HepG2 (cell line): ENCODE measurements at regions not wholly inside any gene's neighbourhood (a gene's known extent, or its start where the extent isn't known, plus 50 kb on each side); places are given as distances from the start of the nearest gene placed in this dataset.

Experiments
- CEBPG ChIP-seq: IDR thresholded peaks from 2 replicates; pipeline ENCODE4 v1.6.1; 2016
- CHD2 ChIP-seq: IDR thresholded peaks from 2 replicates; pipeline ENCODE4 v1.6.1; 2011; ENCODE audit warnings: low read depth, low read length, improper control_type of control experiment
- HNF4G ChIP-seq, 2 experiments: sonication (generic) in 1 of 2; formaldehyde crosslinking in 1 of 2; IDR thresholded peaks; 2 replicates each; pipeline versions ENCODE4 v1.4.0 to v1.6.1; 2011 to 2020; ENCODE audit warnings: borderline replicate concordance in 2 of 2, low read depth in 2 of 2, mild to moderate bottlenecking in 2 of 2, low read length in 1 of 2, missing genetic modification reagents in 1 of 2, moderate library complexity in 1 of 2
- IKZF1 ChIP-seq: fragments of 450-650 bp; IDR thresholded peaks from 2 replicates; pipeline ENCODE4 v1.7.1; 2016
- MTF1 ChIP-seq: sonication (generic); formaldehyde crosslinking; IDR thresholded peaks from 2 replicates; pipeline ENCODE4 v1.5.0; 2020; ENCODE audit warnings: missing genetic modification reagents
- PAF1 ChIP-seq: IDR thresholded peaks from 2 replicates; pipeline ENCODE4 v1.6.1; 2016; ENCODE audit warnings: missing genetic modification reagents, missing compliant biosample characterization
- PAX8 ChIP-seq: sonication (generic); formaldehyde crosslinking; IDR thresholded peaks from 2 replicates; pipeline ENCODE4 v1.8.0; 2022; ENCODE audit warnings: mild to moderate bottlenecking, missing genetic modification reagents, borderline replicate concordance
- SALL1 ChIP-seq: sonication (generic); formaldehyde crosslinking; IDR thresholded peaks from 2 replicates; pipeline ENCODE4 v1.8.0; 2022; ENCODE audit warnings: mild to moderate bottlenecking, missing genetic modification reagents
- SNAPC4 ChIP-seq: sonication (generic); formaldehyde crosslinking; IDR thresholded peaks from 2 replicates; pipeline ENCODE4 v1.4.0; 2020; ENCODE audit warnings: mild to moderate bottlenecking, missing genetic modification reagents
- STAG1 ChIP-seq: sonication (generic); formaldehyde crosslinking; IDR thresholded peaks from 2 replicates; pipeline ENCODE4 v1.4.0; 2020; ENCODE audit warnings: missing genetic modification reagents
- TFAP4 ChIP-seq: sonication (generic); IDR thresholded peaks from 2 replicates; pipeline ENCODE4 v1.6.1; 2016; ENCODE audit warnings: low read depth, borderline replicate concordance
- U2AF1 ChIP-seq: fragments of 200-400 bp; formaldehyde crosslinking; optimal IDR thresholded peaks from 2 replicates; pipeline ENCODE3; 2017; ENCODE audit warnings: mild to moderate bottlenecking, low read depth, low read length
- ZBTB37 ChIP-seq: sonication (generic); formaldehyde crosslinking; IDR thresholded peaks from 2 replicates; pipeline ENCODE4 v1.4.0; 2020; ENCODE audit warnings: mild to moderate bottlenecking, missing genetic modification reagents
- ZC3H13 ChIP-seq: sonication (generic); formaldehyde crosslinking; IDR thresholded peaks from 2 replicates; pipeline ENCODE4 v1.8.1; 2023; ENCODE audit warnings: mild to moderate bottlenecking, missing genetic modification reagents, moderate library complexity
- ZFY ChIP-seq: sonication (generic); formaldehyde crosslinking; IDR thresholded peaks from 2 replicates; pipeline ENCODE4 v1.4.0; 2020; ENCODE audit warnings: missing genetic modification reagents
- ZGPAT ChIP-seq: IDR thresholded peaks from 2 replicates; pipeline ENCODE4 v1.6.1; 2016; ENCODE audit warnings: mild to moderate bottlenecking
- ZKSCAN1 ChIP-seq: fragments of 150-350 bp; IDR thresholded peaks from 2 replicates; pipeline ENCODE4 v1.6.1; 2014; ENCODE audit warnings: low read length
- ZMYM3 ChIP-seq: sonication (generic); formaldehyde crosslinking; IDR thresholded peaks from 2 replicates; pipeline ENCODE4 v1.5.1; 2020; ENCODE audit warnings: mild to moderate bottlenecking, missing genetic modification reagents
- ZNF274 ChIP-seq: sonication (generic); formaldehyde crosslinking; IDR thresholded peaks from 2 replicates; pipeline ENCODE4 v1.5.1; 2020; ENCODE audit warnings: mild to moderate bottlenecking, missing genetic modification reagents
- ZNF567 ChIP-seq: sonication (generic); formaldehyde crosslinking; IDR thresholded peaks from 2 replicates; pipeline ENCODE4 v1.8.1; 2023; ENCODE audit warnings: mild to moderate bottlenecking, missing genetic modification reagents, borderline replicate concordance
- ZNF761 ChIP-seq: sonication (generic); formaldehyde crosslinking; conservative IDR thresholded peaks from 2 replicates; pipeline ENCODE4 v1.4.0; 2020; ENCODE audit warnings: mild to moderate bottlenecking, missing genetic modification reagents
- ZNF790 ChIP-seq: sonication (generic); formaldehyde crosslinking; IDR thresholded peaks from 2 replicates; pipeline ENCODE4 v1.8.0; 2022; ENCODE audit warnings: missing genetic modification reagents, mild to moderate bottlenecking, borderline replicate concordance
- ZNF850 ChIP-seq: sonication (generic); formaldehyde crosslinking; conservative IDR thresholded peaks from 2 replicates; pipeline ENCODE4 v1.9.0; 2021; ENCODE audit warnings: mild to moderate bottlenecking, missing genetic modification reagents

- TF ChIP-seq ZMYM3 (CRISPR knock-in tag) = no peak
- peak; percentile 51; the same call in 1 of the 2 replicates for TF ChIP-seq ZGPAT (CRISPR knock-in tag)
- TF ChIP-seq ZNF790 (CRISPR knock-in tag) = no peak
- peak; percentile 69; the same call in 1 of the 2 replicates for TF ChIP-seq TFAP4
- TF ChIP-seq ZKSCAN1 = no peak
- TF ChIP-seq ZNF274 (CRISPR knock-in tag) = no peak
- no peak for TF ChIP-seq ZBTB37 (CRISPR knock-in tag)
- TF ChIP-seq ZNF567 = no peak
- TF ChIP-seq HNF4G (IDR thresholded peaks at IDR 0.05; ENCODE audit: borderline replicate concordance, low read depth, low read length) = no peak
- TF ChIP-seq HNF4G (CRISPR knock-in tag; IDR thresholded peaks at IDR 0.05; ENCODE audit: borderline replicate concordance, low read depth) = no peak
- no peak for TF ChIP-seq MTF1 (CRISPR knock-in tag)
- TF ChIP-seq ZNF761 (CRISPR knock-in tag) = no peak
- TF ChIP-seq ZNF850 (CRISPR knock-in tag) = no peak
- no peak for TF ChIP-seq CHD2
- TF ChIP-seq SALL1 = no peak
- TF ChIP-seq IKZF1 = no peak
- TF ChIP-seq SNAPC4 (CRISPR knock-in tag) = no peak
- TF ChIP-seq U2AF1 = no peak
- TF ChIP-seq STAG1 = no peak
- TF ChIP-seq CEBPG = peak; percentile 21; the same call in 1 of the 2 replicates
- no peak for TF ChIP-seq PAF1 (CRISPR knock-in tag)
- no peak for TF ChIP-seq ZC3H13 (CRISPR knock-in tag)
- TF ChIP-seq PAX8 (CRISPR knock-in tag) = no peak
- TF ChIP-seq ZFY (CRISPR knock-in tag) = no peak
Measured at GRCh38 chr5:109945097-109945678, 255.5 kb downstream of the MAN2A1 start (continued).
